Endometrium (tissue), 2 donors: ENCODE measurements at regions not wholly inside any gene's neighbourhood (a gene's known extent, or its start where the extent isn't known, plus 50 kb on each side); places are given as distances from the start of the nearest gene placed in this dataset.

Experiments
- FAIRE-seq: peaks from 2 replicates; lab custom pipeline; 2012; peaks lifted over from hg19 to GRCh38; lab: Jason Lieb, UNC
- donor health status: control.
- donor health status: control.

- no peak for FAIRE-seq
Observed at GRCh38 chr2:38509947-38510326, 92.8 kb downstream of the HNRNPLL start.

GRCh38 chr2:38509314-38509946 is 93.3 kb downstream of the HNRNPLL start:
- FAIRE-seq: no peak

- FAIRE-seq: no peak
Observed at GRCh38 chr2:38508311-38509039, 94.3 kb downstream of the HNRNPLL start.

- FAIRE-seq: no peak
Observed at GRCh38 chr2:38507712-38508111, 95.0 kb downstream of the HNRNPLL start.

GRCh38 chr2:38505779-38506178 is 96.9 kb downstream of the HNRNPLL start:
- no peak for FAIRE-seq

- FAIRE-seq: no peak
Observed at GRCh38 chr2:38504169-38504568, 98.6 kb downstream of the HNRNPLL start.

GRCh38 chr2:38502107-38502506 is 100.6 kb downstream of the HNRNPLL start:
- FAIRE-seq: no peak

- no peak for FAIRE-seq
Observed at GRCh38 chr2:38500283-38500634, 102.5 kb downstream of the HNRNPLL start.

- no peak for FAIRE-seq
Observed at GRCh38 chr2:38499548-38500282, 103.0 kb downstream of the HNRNPLL start.

- FAIRE-seq: no peak
Observed at GRCh38 chr2:38498045-38498481, 104.7 kb downstream of the HNRNPLL start.

- FAIRE-seq: no peak
Observed at GRCh38 chr2:38497670-38498037, 105.1 kb downstream of the HNRNPLL start.

GRCh38 chr2:38496927-38497669 is 105.6 kb downstream of the HNRNPLL start:
- no peak for FAIRE-seq

GRCh38 chr2:38495880-38496279 is 106.8 kb downstream of the HNRNPLL start:
- no peak for FAIRE-seq

- FAIRE-seq: no peak
Observed at GRCh38 chr2:38494394-38494793, 108.3 kb downstream of the HNRNPLL start.

GRCh38 chr2:38492042-38492615 is 110.6 kb downstream of the HNRNPLL start:
- no peak for FAIRE-seq

- FAIRE-seq: no peak
Observed at GRCh38 chr2:38491436-38491835, 111.3 kb downstream of the HNRNPLL start.

- FAIRE-seq: no peak
Observed at GRCh38 chr2:38489846-38490245, 112.8 kb upstream of the ATL2 start.

- FAIRE-seq: no peak
Observed at GRCh38 chr2:38487852-38488251, 110.8 kb upstream of the ATL2 start.

GRCh38 chr2:38486213-38487026 is 109.3 kb upstream of the ATL2 start:
- no peak for FAIRE-seq

GRCh38 chr2:38485734-38486133 is 108.7 kb upstream of the ATL2 start:
- FAIRE-seq: no peak

GRCh38 chr2:38484957-38485356 is 107.9 kb upstream of the ATL2 start:
- no peak for FAIRE-seq
